GM20000 (cell line): ENCODE measurements at regions not wholly inside any gene's neighbourhood (a gene's known extent, or its start where the extent isn't known, plus 50 kb on each side); places are given as distances from the start of the nearest gene placed in this dataset.

Source experiments
- DNase-seq: peaks from one replicate; pipeline ENCODE4 v3.0.0; 2012; ENCODE audit warnings: low spot score
- CTCF ChIP-seq: IDR thresholded peaks from 2 replicates; pipeline ENCODE4 v1.5.1; 2012; ENCODE audit warnings: mild to moderate bottlenecking, control low read depth; ENCODE audit errors: extremely low read depth, missing control alignments

GRCh38 chr2:128578406-128579390, 260.0 kb upstream of the HS6ST1 start:
- no peak for TF ChIP-seq CTCF
- no peak for DNase-seq

- DNase-seq, result no peak
- no peak for TF ChIP-seq CTCF
These were observed 261.2 kb upstream of the HS6ST1 start for GRCh38 chr2:128579825-128580224.

GRCh38 chr2:128580988-128581848, 262.6 kb upstream of the HS6ST1 start:
- no peak for TF ChIP-seq CTCF

GRCh38 chr2:128581849-128582244, 263.2 kb upstream of the HS6ST1 start:
- TF ChIP-seq CTCF, result no peak
- no peak for DNase-seq

More at GRCh38 chr2:128580988-128581848, 262.6 kb upstream of the HS6ST1 start:
- no peak for DNase-seq

GRCh38 chr2:128584296-128584890, 265.7 kb upstream of the HS6ST1 start:
- DNase-seq, result no peak
- no peak for TF ChIP-seq CTCF

- no peak for DNase-seq
- no peak for TF ChIP-seq CTCF
These were observed 267.0 kb upstream of the HS6ST1 start for GRCh38 chr2:128585706-128586105.

GRCh38 chr2:128589681-128590080, 271.0 kb upstream of the HS6ST1 start:
- DNase-seq, result no peak
- TF ChIP-seq CTCF, result no peak
